Stimulated activated CD4-positive, alpha-beta T cell treated with anti-CD3 and anti-CD28 coated beads, Interleukin-15, amount 100 ng/mL, for 24 hours (primary cell): ENCODE measurements at regions not wholly inside any gene's neighbourhood (a gene's known extent, or its start where the extent isn't known, plus 50 kb on each side); places are given as distances from the start of the nearest gene placed in this dataset.

ENCODE experiments used
- DNase-seq: peaks from one replicate; pipeline ENCODE4 v3.0.0-alpha.2; 2020

DNA sequence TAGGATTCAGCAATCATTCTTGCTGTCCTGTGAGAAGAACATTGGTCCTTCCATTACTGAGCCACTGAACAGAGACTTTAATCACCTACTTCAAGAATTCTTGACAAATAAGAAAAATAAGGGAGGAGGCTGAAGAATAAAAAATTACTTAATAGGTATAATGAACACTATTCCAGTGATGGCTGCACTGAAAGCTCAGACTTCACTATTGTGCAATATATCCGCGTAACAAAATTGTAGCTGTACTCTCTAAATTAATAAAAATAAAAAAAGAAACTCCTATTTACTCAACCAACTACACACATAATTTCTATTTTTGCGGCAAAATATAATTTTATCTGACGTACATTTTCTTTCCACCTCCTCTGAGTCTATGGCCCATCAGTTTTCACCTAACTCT is 2441.0 kb downstream of the PCDH7 start:
- DNase-seq = no peak

DNA sequence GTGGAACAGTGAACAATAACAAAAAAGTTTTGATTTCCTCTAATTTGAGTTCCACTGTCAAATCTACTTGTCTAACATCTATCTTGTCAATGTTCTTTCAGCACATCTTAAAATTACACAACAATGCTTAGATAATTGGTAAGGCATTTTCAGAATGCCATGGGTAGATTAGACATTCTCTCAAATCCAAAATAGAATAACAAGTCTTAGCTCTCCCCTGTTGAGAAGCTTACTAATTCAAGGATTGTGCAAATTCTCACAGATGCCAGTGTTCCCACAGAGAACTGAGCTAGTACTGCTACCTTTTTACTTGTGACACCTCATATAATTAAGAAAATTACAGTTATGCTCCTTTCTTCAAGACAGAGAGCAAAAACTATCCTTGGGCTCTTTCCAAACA is 2442.0 kb downstream of the PCDH7 start:
- DNase-seq = no peak

- no peak for DNase-seq
These were observed 2451.8 kb downstream of the PCDH7 start for GRCh38 chr4:33171873-33172525.

GRCh38 chr4:33176566-33176965 is 2456.4 kb downstream of the PCDH7 start:
- DNase-seq = no peak

- DNase-seq = no peak
These were observed 2464.6 kb downstream of the PCDH7 start for GRCh38 chr4:33184657-33185290.

- no peak for DNase-seq
These were observed 2466.9 kb downstream of the PCDH7 start for GRCh38 chr4:33187035-33187434.

- no peak for DNase-seq
These were observed 2468.6 kb downstream of the PCDH7 start for GRCh38 chr4:33188733-33189132.

DNA sequence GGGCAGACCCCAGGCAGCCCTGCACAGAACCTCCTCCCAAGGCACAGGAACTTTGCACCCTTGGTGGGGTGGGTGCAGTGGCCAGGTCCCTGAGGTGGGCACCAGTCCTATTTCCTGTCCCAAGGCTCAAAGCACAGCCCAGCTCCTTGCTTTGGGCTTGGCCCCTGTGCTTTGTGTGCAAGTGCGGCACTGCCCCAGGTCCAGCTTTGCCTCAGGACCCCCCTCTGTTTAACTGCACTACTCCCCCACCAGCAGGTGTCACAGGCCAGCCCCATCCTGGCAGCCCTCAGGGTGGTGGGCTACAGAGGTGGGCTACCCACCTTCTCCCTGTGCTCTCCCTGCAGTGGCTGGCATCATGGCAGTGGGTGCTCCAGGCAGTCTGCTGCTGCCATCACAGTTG is 2469.0 kb downstream of the PCDH7 start:
- DNase-seq = no peak

DNA sequence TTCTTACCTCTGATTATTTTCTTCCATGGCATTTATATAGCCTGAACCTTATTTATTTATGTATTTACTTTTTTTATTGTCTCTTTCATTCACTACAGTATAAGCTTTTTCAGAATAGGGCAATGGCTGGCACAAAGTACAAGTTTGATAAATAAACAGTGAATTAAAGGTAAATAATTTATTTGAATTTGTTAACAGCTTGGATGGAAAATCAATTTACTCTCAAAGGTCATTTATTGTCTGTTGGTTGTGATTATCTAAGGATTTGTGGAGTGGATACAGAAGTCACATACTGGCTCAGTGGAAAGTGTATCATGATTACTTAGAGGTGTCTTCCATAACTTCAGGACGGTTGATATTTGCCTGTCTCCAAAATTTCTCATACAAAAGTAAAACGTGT is 2472.9 kb downstream of the PCDH7 start:
- DNase-seq = no peak

DNA sequence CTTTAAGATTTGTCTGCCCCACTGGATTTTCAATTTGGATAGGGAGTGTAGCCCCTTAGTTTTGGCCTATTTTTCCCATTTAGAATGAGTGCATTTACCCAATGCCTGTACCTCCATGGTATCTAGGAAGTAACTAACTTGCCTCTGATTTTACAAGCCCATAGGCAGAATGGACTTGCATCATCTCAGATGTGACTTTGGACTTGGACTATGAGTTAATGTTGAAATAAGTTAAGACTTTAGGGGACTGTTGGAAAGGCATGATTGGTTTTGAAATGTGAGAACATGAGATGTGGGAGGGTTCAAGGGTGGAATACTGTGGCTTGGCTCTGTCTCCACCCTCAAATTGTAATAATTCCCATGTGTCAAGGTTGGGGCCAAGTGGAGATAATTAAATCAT is 2480.2 kb downstream of the PCDH7 start:
- no peak for DNase-seq

DNA sequence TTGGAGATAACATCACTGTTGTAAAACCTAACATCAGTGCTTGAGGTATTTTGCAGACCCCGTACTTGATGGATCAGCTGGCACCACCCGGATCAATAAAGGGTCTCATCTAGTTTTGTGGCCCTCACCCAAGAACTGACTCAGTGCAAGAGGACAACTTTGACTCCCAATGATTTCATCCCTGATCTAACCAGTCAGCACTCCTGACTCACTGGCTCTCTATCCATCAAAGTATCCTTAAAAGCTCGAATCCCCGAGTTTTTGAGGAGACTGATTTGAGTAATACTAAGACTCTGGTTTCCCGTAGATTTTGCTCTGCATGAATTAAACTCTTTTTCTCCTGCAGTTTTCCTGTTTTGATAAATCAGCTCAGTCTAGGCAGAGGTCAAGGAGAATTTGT is 2498.1 kb downstream of the PCDH7 start:
- no peak for DNase-seq

- no peak for DNase-seq
These were observed 2506.0 kb downstream of the PCDH7 start for GRCh38 chr4:33226133-33226532.

DNA sequence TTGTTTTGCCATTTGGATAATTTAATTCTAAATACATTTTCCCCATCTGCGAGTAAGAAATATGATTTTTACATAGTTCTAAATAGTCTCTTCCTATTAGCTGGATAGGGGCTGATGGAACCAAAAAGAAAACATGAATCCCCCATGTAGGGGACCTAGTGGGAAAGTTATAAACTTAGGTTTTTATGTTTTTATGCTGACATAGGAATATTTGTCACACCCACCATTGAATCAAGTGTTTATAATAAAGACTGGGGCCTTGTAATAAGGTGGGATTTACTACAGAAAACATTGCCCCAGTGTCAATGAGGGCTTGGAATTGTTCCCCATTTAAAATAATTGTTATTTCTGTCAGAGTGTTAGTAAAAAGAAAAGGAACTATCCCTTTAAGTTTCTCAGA is 2506.6 kb downstream of the PCDH7 start:
- DNase-seq = no peak

GRCh38 chr4:33255094-33255493 is 2534.9 kb downstream of the PCDH7 start:
- no peak for DNase-seq

DNA sequence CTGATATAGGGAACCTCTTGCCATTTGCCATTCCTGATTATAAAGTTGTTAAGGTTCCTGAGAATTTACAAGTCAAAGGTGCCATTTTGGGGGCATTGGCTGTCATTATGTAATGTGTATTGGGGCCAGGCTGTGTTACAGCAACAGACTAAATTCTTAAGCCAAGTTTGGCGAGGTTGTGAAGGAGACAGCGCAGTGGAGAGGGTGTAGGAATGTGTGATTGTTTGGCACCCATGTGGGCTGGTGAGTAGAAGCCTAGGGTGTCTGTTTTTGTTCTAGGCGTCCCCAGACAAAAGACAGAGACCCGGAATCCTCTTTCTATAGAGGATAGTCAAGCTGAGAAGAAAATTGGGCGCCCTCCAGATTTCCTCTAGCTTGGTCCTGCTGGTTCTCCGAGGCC is 2535.3 kb downstream of the PCDH7 start:
- DNase-seq = no peak

GRCh38 chr4:33262824-33263223 is 2542.7 kb downstream of the PCDH7 start:
- DNase-seq = no peak

DNA sequence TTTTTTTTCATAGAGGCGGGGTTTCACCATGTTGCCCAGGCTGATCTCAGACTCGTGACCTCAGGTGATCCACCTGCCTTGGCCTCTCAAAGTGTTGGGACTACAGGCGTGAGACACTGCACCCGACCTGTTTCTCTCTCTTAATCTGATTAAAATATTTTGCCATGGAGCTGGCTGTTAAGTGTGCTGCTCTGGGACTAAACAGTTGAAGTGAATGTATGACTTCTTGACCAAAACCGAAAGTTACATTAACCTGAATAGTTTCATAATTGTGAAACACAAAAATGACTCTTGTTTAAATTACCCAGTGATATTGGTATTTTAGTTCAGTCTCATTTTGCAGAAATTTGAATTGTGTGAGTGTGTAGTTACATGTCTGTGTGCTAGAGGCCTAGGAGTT is 2548.6 kb downstream of the PCDH7 start:
- DNase-seq = no peak

- DNase-seq = no peak
These were observed 2550.2 kb downstream of the PCDH7 start for GRCh38 chr4:33270403-33270802.

- no peak for DNase-seq
These were observed 2552.6 kb downstream of the PCDH7 start for GRCh38 chr4:33272722-33273121.

GRCh38 chr4:33283818-33284217 is 2563.6 kb downstream of the PCDH7 start:
- DNase-seq = no peak

DNA sequence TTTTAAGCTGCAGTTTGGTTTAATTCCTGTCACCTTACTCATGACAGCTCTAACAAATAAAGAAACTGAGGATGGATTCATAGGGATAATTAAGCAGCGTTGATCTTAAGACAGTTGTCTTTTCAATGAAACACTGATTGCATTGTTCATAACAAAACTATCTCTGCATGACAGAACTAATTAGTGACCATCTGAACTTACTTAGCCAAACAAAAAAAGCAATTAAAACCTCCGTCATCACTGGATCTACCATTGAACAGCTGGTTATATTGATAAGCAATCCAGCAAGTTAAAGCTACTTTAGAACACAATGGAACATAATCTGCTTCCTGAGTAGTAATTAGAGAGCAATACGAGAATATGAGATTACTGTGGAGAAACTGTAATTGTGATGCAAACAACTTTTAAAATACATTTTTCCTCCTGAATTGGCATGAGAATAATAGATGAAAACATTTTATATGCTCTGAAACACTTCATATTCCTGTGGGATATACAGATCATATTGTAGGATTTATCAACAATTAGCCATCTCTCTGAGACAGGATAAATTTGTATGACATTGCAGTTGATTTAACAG is 2576.8 kb downstream of the PCDH7 start:
- DNase-seq = no peak

- DNase-seq = no peak
These were observed 2582.2 kb downstream of the PCDH7 start for GRCh38 chr4:33302321-33302720.

DNA sequence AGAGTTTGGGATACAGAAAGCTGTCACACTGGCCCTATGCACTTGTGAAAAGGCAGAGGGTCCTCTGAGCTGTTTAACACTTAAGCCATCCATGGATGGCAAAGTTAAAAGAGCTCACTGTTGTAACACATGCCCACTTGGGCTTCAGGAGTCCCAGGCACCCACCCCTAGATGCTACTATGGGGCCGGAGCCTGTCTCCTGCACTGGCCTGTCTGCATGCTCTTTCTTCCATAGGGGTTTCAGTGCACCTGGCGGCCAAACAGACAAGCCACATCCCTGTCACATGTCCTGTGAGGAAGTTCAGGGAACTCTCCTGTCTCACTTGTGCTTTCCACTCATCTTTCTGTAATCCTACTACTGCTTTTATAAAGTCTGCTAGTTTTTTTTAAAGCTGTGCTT is 2586.0 kb downstream of the PCDH7 start:
- no peak for DNase-seq

DNA sequence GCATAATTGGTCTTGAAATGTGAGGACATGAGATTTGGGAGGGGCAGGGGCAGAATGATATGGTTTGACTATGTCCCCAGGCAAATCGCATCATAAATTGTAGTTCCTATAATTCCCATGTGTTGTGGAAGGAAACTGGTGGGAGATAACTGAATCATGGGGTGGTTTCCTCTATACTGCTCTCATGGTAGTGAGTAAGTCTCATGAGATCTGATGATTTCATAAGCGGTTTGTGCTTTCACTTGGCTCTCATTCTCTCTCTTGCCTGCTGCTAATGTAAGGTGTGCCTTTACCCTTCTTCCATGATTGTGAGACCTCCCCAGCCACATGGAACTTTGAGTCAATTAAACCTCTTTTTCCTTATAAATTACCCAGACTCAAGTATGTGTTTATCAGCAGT is 2595.9 kb downstream of the PCDH7 start:
- no peak for DNase-seq

GRCh38 chr4:33316578-33316977 is 2596.4 kb downstream of the PCDH7 start:
- DNase-seq = no peak
